Liver (tissue), 8 donors: ENCODE measurements at regions not wholly inside any gene's neighbourhood (a gene's known extent, or its start where the extent isn't known, plus 50 kb on each side); places are given as distances from the start of the nearest gene placed in this dataset.

Experiments used
- DNase-seq: peaks from one replicate; pipeline ENCODE4 v3.0.0-alpha.2; 2017; ENCODE audit warnings: low spot score
- H3K27ac ChIP-seq, 2 donors: one replicate each; pipeline ENCODE4 v1.7.0; 2013; ENCODE audit warnings: inconsistent platforms in 2 of 2, low read length in 2 of 2, control low read depth in 1 of 2, low read depth in 1 of 2, mild to moderate bottlenecking in 1 of 2
- H3K27me3 ChIP-seq, 4 donors: one replicate each; pipeline versions ENCODE4 v1.6.1 to v1.7.0; 2013; ENCODE audit warnings: low read length in 3 of 4, inconsistent platforms in 1 of 4, mild to moderate bottlenecking in 1 of 4, moderate library complexity in 1 of 4; ENCODE audit not compliant: control insufficient read depth in 4 of 4, insufficient read depth in 4 of 4
- H3K36me3 ChIP-seq, 4 donors: one replicate each; pipeline versions ENCODE4 v1.6.1 to v1.7.0; 2013; ENCODE audit warnings: low read length in 3 of 4, mild to moderate bottlenecking in 3 of 4, low read depth in 1 of 4, moderate library complexity in 1 of 4; ENCODE audit not compliant: control insufficient read depth in 4 of 4, insufficient read depth in 3 of 4
- H3K4me1 ChIP-seq, 4 donors: one replicate each; pipeline versions ENCODE4 v1.6.1 to v1.7.0; 2013; ENCODE audit warnings: low read length in 3 of 4, mild to moderate bottlenecking in 3 of 4, moderate library complexity in 1 of 4; ENCODE audit not compliant: control insufficient read depth in 4 of 4, insufficient read depth in 4 of 4
- H3K4me3 ChIP-seq, 3 donors: one replicate each; pipeline versions ENCODE4 v1.6.1 to v1.7.0; 2013; ENCODE audit warnings: low read length in 3 of 3, control low read depth in 1 of 3, low read depth in 1 of 3, mild to moderate bottlenecking in 1 of 3
- H3K9ac ChIP-seq, 2 donors: one replicate each; pipeline ENCODE4 v1.7.0; 2013; ENCODE audit warnings: low read length in 2 of 2, mild to moderate bottlenecking in 2 of 2, moderate library complexity in 2 of 2, control low read depth in 1 of 2, low read depth in 1 of 2
- H3K9me3 ChIP-seq, 4 donors: one replicate each; pipeline versions ENCODE4 v1.6.1 to v1.7.0; 2013; ENCODE audit warnings: low read length in 3 of 4; ENCODE audit not compliant: control insufficient read depth in 4 of 4
- EGR1 ChIP-seq, 2 donors: IDR thresholded peaks; 2 replicates each; pipeline ENCODE4 v1.6.1; 2016 to 2018; ENCODE audit warnings: antibody characterized with exemption in 2 of 2, low read depth in 2 of 2
- FOXA1 ChIP-seq: IDR thresholded peaks from 2 replicates; pipeline ENCODE4 v1.6.1; 2016; ENCODE audit warnings: antibody characterized with exemption
- FOXA2 ChIP-seq: IDR thresholded peaks from 2 replicates; pipeline ENCODE4 v1.6.1; 2016; ENCODE audit warnings: antibody characterized with exemption
- GABPA ChIP-seq, 2 donors: IDR thresholded peaks in 1 of 2; conservative IDR thresholded peaks in 1 of 2; 2 replicates each; pipeline ENCODE4 v1.6.1; 2016; ENCODE audit warnings: antibody characterized with exemption in 2 of 2, mild to moderate bottlenecking in 1 of 2, moderate library complexity in 1 of 2
- HNF4A ChIP-seq, 2 donors: conservative IDR thresholded peaks; 2 replicates each; pipeline ENCODE4 v1.6.1; 2016; ENCODE audit warnings: antibody characterized with exemption in 2 of 2, mild to moderate bottlenecking in 2 of 2
- HNF4G ChIP-seq: IDR thresholded peaks from 2 replicates; pipeline ENCODE4 v1.6.1; 2016; ENCODE audit warnings: antibody characterized with exemption
- JUND ChIP-seq, 2 donors: IDR thresholded peaks; 2 replicates each; pipeline ENCODE4 v1.6.1; 2016; ENCODE audit warnings: antibody characterized with exemption in 2 of 2
- NR2F2 ChIP-seq: IDR thresholded peaks from 2 replicates; pipeline ENCODE4 v1.6.1; 2016; ENCODE audit warnings: antibody characterized with exemption
- RAD21 ChIP-seq, 2 donors: IDR thresholded peaks; 2 replicates each; pipeline ENCODE4 v1.6.1; 2016; ENCODE audit warnings: antibody characterized with exemption in 2 of 2, mild to moderate bottlenecking in 2 of 2
- RXRA ChIP-seq, 2 donors: IDR thresholded peaks; 2 replicates each; pipeline ENCODE4 v1.6.1; 2017 to 2018; ENCODE audit warnings: antibody characterized with exemption in 2 of 2, mild to moderate bottlenecking in 1 of 2
- SP1 ChIP-seq: IDR thresholded peaks from 2 replicates; pipeline ENCODE4 v1.6.1; 2018; ENCODE audit warnings: antibody characterized with exemption, mild to moderate bottlenecking
- TAF1 ChIP-seq: conservative IDR thresholded peaks from 2 replicates; pipeline ENCODE4 v1.6.1; 2016; ENCODE audit warnings: antibody characterized with exemption, mild to moderate bottlenecking
- ZBTB33 ChIP-seq: IDR thresholded peaks from 2 replicates; pipeline ENCODE4 v1.6.1; 2016; ENCODE audit warnings: antibody characterized with exemption
- WGBS: extraction: QIAGEN DNeasy Blood & Tissue Kit; methylation state at CpG from one replicate; pipeline ENCODE4 v1.1.7; 2013; 5-methylcytosine and 5-hydroxymethylcytosine counted together
- TF ChIP-seq, protein P1 (sequence below): IDR thresholded peaks from 2 replicates; pipeline ENCODE4 v1.6.1; 2016; ENCODE audit warnings: antibody characterized with exemption
- TF ChIP-seq, protein P2 (sequence below): IDR thresholded peaks from 2 replicates; pipeline ENCODE4 v1.6.1; 2016; ENCODE audit warnings: antibody characterized with exemption
- TF ChIP-seq, protein P3 (sequence below): fragments of 150-350 bp; IDR thresholded peaks from 2 replicates; pipeline ENCODE4 v1.5.1; 2017; ENCODE audit warnings: improper control_type of control experiment, low read depth, low read length; ENCODE audit not compliant: missing input control
- TF ChIP-seq, protein P4 (sequence below): IDR thresholded peaks from 2 replicates; pipeline ENCODE4 v1.6.1; 2016; ENCODE audit warnings: antibody characterized with exemption, mild to moderate bottlenecking
- donor health status: healthy.
- donor health status: healthy.
- donor health status: healthy.
- donor health status: healthy.
- donor health status: healthy.

DNA sequence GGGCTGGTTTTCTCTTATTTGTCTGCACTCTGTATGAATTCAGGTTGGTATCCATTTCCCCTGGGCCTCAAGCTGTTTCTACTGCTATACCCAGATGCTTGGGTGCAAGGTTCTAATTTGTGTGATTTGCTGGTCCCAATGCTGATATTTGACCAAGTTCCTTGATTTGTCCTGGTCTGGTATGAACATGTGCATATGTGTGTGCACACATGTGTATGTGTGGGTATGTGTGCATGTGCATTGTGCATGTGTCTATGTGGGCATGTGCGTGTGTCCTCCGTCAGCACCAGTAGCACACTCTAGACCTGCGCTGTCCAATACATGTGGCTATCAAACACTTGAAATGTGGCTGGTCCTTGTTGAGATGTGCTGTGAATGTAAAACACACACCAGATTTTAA, 102.4 kb upstream of the TSPAN2 start:
- H3K9ac ChIP-seq, result no peak overlapping the region
- H3K27ac ChIP-seq, result no peak overlapping the region
- DNase-seq, result no peak
- H3K9me3 ChIP-seq, result no peaks in the 10 kb centered on the region
- no peaks in the 10 kb centered on the region for H3K4me1 ChIP-seq
- no peak overlapping the region for H3K4me3 ChIP-seq
- 98% methylated on average over 3 of the region's 3 CpGs for WGBS
- H3K27me3 ChIP-seq, result peaks cover 0 to 2% (median 0%) of the 10 kb centered on the region in 4 donors
- H3K36me3 ChIP-seq, result no peaks in the 10 kb centered on the region
- TF ChIP-seq FOXA1, result no peak
- TF ChIP-seq RAD21 (IDR thresholded peaks at IDR 0.05), result no peak
- TF ChIP-seq EGR1 (IDR thresholded peaks at IDR 0.05; ENCODE audit: low read depth in 2 of 2), result no peak
- no peak for TF ChIP-seq RXRA (IDR thresholded peaks at IDR 0.05)
- TF ChIP-seq FOXA2, result no peak
- TF ChIP-seq NR2F2, result no peak
- TF ChIP-seq, protein P1, sequence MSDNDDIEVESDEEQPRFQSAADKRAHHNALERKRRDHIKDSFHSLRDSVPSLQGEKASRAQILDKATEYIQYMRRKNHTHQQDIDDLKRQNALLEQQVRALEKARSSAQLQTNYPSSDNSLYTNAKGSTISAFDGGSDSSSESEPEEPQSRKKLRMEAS, result no peak
- no peak for TF ChIP-seq SP1
- no peak for TF ChIP-seq TAF1
- TF ChIP-seq JUND (IDR thresholded peaks at IDR 0.05), result no peak
- no peak for TF ChIP-seq ZBTB33
- no peak for TF ChIP-seq GABPA (IDR thresholded peaks at IDR 0.05 in 1 of 2, conservative IDR thresholded peaks at IDR 0.05 in 1 of 2)
- TF ChIP-seq HNF4A (conservative IDR thresholded peaks at IDR 0.05), result no peak
- no peak for TF ChIP-seq HNF4G
- TF ChIP-seq, protein P2, sequence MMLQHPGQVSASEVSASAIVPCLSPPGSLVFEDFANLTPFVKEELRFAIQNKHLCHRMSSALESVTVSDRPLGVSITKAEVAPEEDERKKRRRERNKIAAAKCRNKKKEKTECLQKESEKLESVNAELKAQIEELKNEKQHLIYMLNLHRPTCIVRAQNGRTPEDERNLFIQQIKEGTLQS, result no peak
- TF ChIP-seq, protein P3, sequence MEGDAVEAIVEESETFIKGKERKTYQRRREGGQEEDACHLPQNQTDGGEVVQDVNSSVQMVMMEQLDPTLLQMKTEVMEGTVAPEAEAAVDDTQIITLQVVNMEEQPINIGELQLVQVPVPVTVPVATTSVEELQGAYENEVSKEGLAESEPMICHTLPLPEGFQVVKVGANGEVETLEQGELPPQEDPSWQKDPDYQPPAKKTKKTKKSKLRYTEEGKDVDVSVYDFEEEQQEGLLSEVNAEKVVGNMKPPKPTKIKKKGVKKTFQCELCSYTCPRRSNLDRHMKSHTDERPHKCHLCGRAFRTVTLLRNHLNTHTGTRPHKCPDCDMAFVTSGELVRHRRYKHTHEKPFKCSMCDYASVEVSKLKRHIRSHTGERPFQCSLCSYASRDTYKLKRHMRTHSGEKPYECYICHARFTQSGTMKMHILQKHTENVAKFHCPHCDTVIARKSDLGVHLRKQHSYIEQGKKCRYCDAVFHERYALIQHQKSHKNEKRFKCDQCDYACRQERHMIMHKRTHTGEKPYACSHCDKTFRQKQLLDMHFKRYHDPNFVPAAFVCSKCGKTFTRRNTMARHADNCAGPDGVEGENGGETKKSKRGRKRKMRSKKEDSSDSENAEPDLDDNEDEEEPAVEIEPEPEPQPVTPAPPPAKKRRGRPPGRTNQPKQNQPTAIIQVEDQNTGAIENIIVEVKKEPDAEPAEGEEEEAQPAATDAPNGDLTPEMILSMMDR, result no peak
- TF ChIP-seq, protein P4, sequence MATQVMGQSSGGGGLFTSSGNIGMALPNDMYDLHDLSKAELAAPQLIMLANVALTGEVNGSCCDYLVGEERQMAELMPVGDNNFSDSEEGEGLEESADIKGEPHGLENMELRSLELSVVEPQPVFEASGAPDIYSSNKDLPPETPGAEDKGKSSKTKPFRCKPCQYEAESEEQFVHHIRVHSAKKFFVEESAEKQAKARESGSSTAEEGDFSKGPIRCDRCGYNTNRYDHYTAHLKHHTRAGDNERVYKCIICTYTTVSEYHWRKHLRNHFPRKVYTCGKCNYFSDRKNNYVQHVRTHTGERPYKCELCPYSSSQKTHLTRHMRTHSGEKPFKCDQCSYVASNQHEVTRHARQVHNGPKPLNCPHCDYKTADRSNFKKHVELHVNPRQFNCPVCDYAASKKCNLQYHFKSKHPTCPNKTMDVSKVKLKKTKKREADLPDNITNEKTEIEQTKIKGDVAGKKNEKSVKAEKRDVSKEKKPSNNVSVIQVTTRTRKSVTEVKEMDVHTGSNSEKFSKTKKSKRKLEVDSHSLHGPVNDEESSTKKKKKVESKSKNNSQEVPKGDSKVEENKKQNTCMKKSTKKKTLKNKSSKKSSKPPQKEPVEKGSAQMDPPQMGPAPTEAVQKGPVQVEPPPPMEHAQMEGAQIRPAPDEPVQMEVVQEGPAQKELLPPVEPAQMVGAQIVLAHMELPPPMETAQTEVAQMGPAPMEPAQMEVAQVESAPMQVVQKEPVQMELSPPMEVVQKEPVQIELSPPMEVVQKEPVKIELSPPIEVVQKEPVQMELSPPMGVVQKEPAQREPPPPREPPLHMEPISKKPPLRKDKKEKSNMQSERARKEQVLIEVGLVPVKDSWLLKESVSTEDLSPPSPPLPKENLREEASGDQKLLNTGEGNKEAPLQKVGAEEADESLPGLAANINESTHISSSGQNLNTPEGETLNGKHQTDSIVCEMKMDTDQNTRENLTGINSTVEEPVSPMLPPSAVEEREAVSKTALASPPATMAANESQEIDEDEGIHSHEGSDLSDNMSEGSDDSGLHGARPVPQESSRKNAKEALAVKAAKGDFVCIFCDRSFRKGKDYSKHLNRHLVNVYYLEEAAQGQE, result no peak
